Kidney (tissue), 13 donors: ENCODE measurements at regions not wholly inside any gene's neighbourhood (a gene's known extent, or its start where the extent isn't known, plus 50 kb on each side); places are given as distances from the start of the nearest gene placed in this dataset.

Experiments used
- DNase-seq, 5 donors: peaks; one replicate each; pipeline ENCODE4 v3.0.0-alpha.2; 2013 to 2020
- FAIRE-seq: peaks from 2 replicates; lab custom pipeline; 2012; peaks lifted over from hg19 to GRCh38; lab: Jason Lieb, UNC
- H3K27ac ChIP-seq, 2 donors: one replicate each; pipeline ENCODE4 v1.7.0; 2013; ENCODE audit warnings: low read depth in 2 of 2, low read length in 2 of 2, inconsistent platforms in 1 of 2
- H3K27me3 ChIP-seq: one replicate; pipeline ENCODE4 v1.7.1; 2013; ENCODE audit warnings: low read length, inconsistent platforms; ENCODE audit not compliant: control insufficient read depth, insufficient read depth
- H3K36me3 ChIP-seq, 3 donors: one replicate each; pipeline versions ENCODE4 v1.7.0 to v1.7.1; 2013; ENCODE audit warnings: low read length in 3 of 3, control low read depth in 1 of 3, inconsistent platforms in 1 of 3; ENCODE audit not compliant: insufficient read depth in 3 of 3, control insufficient read depth in 2 of 3
- H3K4me1 ChIP-seq, 3 donors: one replicate each; pipeline versions ENCODE4 v1.7.0 to v1.7.1; 2013; ENCODE audit warnings: low read length in 3 of 3, inconsistent platforms in 1 of 3, low read depth in 1 of 3; ENCODE audit not compliant: control insufficient read depth in 2 of 3, insufficient read depth in 2 of 3
- H3K4me3 ChIP-seq, 3 donors: one replicate each; pipeline versions ENCODE4 v1.7.0 to v1.8.1; 2013; ENCODE audit warnings: low read length in 3 of 3, control low read depth in 1 of 3, inconsistent platforms in 1 of 3
- H3K9ac ChIP-seq, 3 donors: one replicate each; pipeline versions ENCODE4 v1.7.0 to v1.7.1; 2013; ENCODE audit warnings: low read length in 3 of 3, control low read depth in 1 of 3, inconsistent platforms in 1 of 3
- H3K9me3 ChIP-seq, 3 donors: one replicate each; pipeline versions ENCODE4 v1.7.0 to v1.7.1; 2013; ENCODE audit warnings: low read length in 3 of 3, control low read depth in 1 of 3, inconsistent platforms in 1 of 3; ENCODE audit not compliant: control insufficient read depth in 2 of 3, insufficient read depth in 1 of 3
- CTCF ChIP-seq: IDR thresholded peaks from 3 replicates; pipeline ENCODE4 v1.5.1; 2012; ENCODE audit warnings: mild to moderate bottlenecking, moderate library complexity, borderline replicate concordance; ENCODE audit not compliant: insufficient read depth; ENCODE audit errors: extremely low read depth
- intact Hi-C: fragments of 100-400 bp; cut with DNase I; formaldehyde crosslinking; loops from one replicate; pipeline ENCODE4 v1.11.1; 2022
- donor health status: control.
- donor health status: control.
- donor health status: control.
- donor health status: control.
- donor health status: control.
- donor health status: DM: yes; HTN: yes; CAD: no.
- donor health status: Normal renal cell carcinoma (clear cell type).

GRCh38 chr10:60705376-60705775, 72.9 kb upstream of the CDK1 start:
- intact Hi-C loops, result no loop called here
- no peak overlapping the region for H3K27ac ChIP-seq
- no peak overlapping the region for H3K9ac ChIP-seq
- FAIRE-seq, result peak; percentile 55
- no peak for TF ChIP-seq CTCF
- no peak for DNase-seq
- H3K4me3 ChIP-seq, result no peak overlapping the region
- H3K27me3 ChIP-seq, result no peaks in the 10 kb centered on the region
- H3K36me3 ChIP-seq, result no peaks in the 10 kb centered on the region
- peaks cover 0 to 21% (median 0%) of the 10 kb centered on the region in 3 donors for H3K4me1 ChIP-seq
- H3K9me3 ChIP-seq, result no peaks in the 10 kb centered on the region

- peak; percentile 78 for FAIRE-seq
- Histone ChIP-seq H3K27me3 (no peaks in the 10 kb centered on the region), H3K9me3 (no peaks in the 10 kb centered on the region), H3K27ac (no peak overlapping the region), H3K4me1 (peaks cover 0 to 21% (median 0%) of the 10 kb centered on the region in 3 donors), H3K9ac (no peak overlapping the region), H3K36me3 (no peaks in the 10 kb centered on the region), H3K4me3 (peak overlapping the region in 1 of 3 donors; percentile 27)
- DNase-seq, result peak in 2 of 5 donors; percentile 22 to 40
- intact Hi-C loops, result no loop called here
- no peak for TF ChIP-seq CTCF
Measured at GRCh38 chr10:60704471-60704870, 73.8 kb upstream of the CDK1 start.

GRCh38 chr10:60703266-60704041, 74.8 kb upstream of the CDK1 start:
- Histone ChIP-seq H3K4me1 (peaks cover 0 to 21% (median 0%) of the 10 kb centered on the region in 3 donors), H3K27me3 (no peaks in the 10 kb centered on the region), H3K9ac (no peak overlapping the region), H3K9me3 (no peaks in the 10 kb centered on the region), H3K4me3 (no peak overlapping the region), H3K27ac (no peak overlapping the region), H3K36me3 (no peaks in the 10 kb centered on the region)
- FAIRE-seq (no peak), DNase-seq (no peak)
- TF ChIP-seq CTCF, result no peak
- intact Hi-C loops, result no loop called here

- Histone ChIP-seq H3K27me3 (no peaks in the 10 kb centered on the region), H3K9ac (no peak overlapping the region), H3K36me3 (no peaks in the 10 kb centered on the region), H3K4me1 (no peaks in the 10 kb centered on the region), H3K4me3 (no peak overlapping the region), H3K9me3 (no peaks in the 10 kb centered on the region), H3K27ac (no peak overlapping the region)
- TF ChIP-seq CTCF, result no peak
- DNase-seq (no peak), FAIRE-seq (no peak)
- intact Hi-C loops, result no loop called here
Measured at GRCh38 chr10:60687679-60688078, 90.6 kb upstream of the CDK1 start.
